ENCODE measurements at regions not wholly inside any gene's neighbourhood (a gene's known extent, or its start where the extent isn't known, plus 50 kb on each side); places are given as distances from the start of the nearest gene placed in this dataset.

DNA sequence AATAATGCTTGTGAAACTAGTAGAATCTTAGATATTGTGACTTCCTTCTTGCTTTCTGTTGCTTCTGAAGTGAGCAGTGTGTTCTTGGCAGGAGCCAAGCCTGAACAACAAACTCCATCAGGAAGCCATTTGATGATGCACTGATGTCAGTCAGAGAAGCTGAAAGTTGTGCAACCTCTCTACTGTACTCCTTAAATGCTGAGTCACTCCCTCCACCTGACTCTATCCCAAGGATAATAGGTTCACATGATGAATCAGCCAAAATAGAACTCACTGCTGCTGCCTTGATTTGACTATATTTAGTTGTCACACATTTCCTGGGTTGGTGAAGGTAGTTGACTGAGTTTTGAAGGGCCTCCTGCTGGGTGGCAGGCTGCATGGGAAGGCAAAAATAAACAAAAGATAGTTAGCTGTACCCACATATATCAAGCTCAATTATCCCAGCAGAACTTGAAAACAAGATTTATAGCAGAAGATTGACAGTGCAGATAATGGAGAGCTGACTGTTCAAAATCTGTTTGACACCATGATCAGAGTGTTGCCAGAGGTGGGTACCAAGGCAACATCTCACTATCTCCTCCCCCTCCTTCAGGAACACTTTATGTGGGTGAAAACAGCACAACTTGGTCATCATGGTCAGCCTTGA, 328.4 kb upstream of the DPH6 start:
- Mint-ChIP-seq H3K9me3 (peaks cover 9% of the 10 kb centered on the region), H3K4me3 (no peak overlapping the region), H3K4me1 (ENCODE audit: low read depth) (no peaks in the 10 kb centered on the region), H3K36me3 (ENCODE audit: insufficient read depth) (no peaks in the 10 kb centered on the region), H3K27me3 (ENCODE audit: low read depth) (no peaks in the 10 kb centered on the region)
- no peak for DNase-seq
- no peak for ATAC-seq

DNA sequence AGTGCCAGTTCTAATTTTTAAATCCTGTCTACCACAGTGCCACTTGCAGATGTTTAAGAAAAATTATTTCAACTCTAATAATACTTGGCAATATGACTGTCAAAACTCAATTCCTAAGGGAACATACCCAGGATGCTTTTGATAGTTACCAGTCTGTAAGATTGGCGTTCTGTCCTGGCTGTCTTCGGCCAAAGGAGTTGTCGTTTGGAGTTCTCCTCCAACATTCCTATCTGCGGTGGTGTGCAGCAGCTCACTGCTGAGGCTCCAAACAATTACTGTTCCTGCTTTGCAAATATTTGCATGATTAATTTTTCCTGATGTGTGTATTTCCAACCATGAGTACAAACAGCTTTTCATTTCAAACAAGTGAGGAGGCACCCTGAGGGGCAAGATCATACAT, 330.8 kb upstream of the DPH6 start:
- no peaks in the 10 kb centered on the region for H3K36me3 Mint-ChIP-seq (ENCODE audit: insufficient read depth)
- H3K4me3 Mint-ChIP-seq, result no peak overlapping the region

DNA sequence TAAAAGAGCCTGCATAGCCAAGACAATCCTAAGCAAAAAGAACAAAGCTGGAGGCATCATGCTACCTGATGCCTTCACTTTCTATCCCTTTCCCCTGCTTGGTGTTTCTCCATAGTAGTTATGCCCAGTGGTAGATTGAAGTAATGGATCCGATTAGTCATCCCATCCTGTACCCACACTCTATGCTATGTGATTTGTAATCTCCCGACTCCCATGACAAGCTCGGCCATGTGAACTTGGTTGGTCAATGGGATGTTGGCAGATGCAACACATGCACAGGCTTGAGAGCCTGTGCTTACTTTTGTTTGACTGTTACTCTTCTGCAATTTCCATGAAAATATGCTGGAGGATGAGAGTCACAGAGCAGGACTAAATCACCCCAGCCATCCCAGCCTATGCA, 334.9 kb upstream of the DPH6 start:
- no peaks in the 10 kb centered on the region for H3K36me3 Mint-ChIP-seq (ENCODE audit: insufficient read depth)
- ATAC-seq (no peak), DNase-seq (no peak)
- peaks cover 12% of the 10 kb centered on the region for H3K9me3 Mint-ChIP-seq
- H3K4me1 Mint-ChIP-seq (ENCODE audit: low read depth), result no peaks in the 10 kb centered on the region
- H3K4me3 Mint-ChIP-seq, result no peak overlapping the region
- no peaks in the 10 kb centered on the region for H3K27me3 Mint-ChIP-seq (ENCODE audit: low read depth)

More for the DNA sequence above, 330.8 kb upstream of the DPH6 start:
- ATAC-seq (no peak), DNase-seq (no peak)
- H3K27me3 Mint-ChIP-seq (ENCODE audit: low read depth), result no peaks in the 10 kb centered on the region
- no peaks in the 10 kb centered on the region for H3K4me1 Mint-ChIP-seq (ENCODE audit: low read depth)
- peaks cover 12% of the 10 kb centered on the region for H3K9me3 Mint-ChIP-seq

DNA sequence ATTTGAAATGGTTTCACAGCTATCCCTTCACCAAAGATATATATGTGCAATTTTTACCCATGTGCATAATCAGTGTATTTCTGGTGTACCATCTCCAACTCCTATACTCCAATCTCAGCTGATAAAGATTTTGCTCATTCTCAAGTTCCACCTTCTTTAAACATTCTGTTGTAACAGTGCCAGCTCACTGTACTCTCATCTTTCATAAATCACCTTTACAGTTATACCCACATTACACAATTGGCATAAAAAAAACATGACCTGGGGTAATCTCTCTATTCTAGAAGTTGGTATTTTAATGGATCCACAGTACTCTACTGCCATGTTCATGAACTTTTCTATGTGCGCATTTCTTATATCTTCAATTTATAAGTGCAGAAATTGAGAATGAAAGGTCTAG, 339.9 kb upstream of the DPH6 start:
- no peaks in the 10 kb centered on the region for H3K27me3 Mint-ChIP-seq (ENCODE audit: low read depth)
- H3K9me3 Mint-ChIP-seq, result no peaks in the 10 kb centered on the region
- H3K4me1 Mint-ChIP-seq (ENCODE audit: low read depth), result no peaks in the 10 kb centered on the region
- no peak for ATAC-seq
- no peaks in the 10 kb centered on the region for H3K36me3 Mint-ChIP-seq (ENCODE audit: insufficient read depth)
- DNase-seq, result no peak
- H3K4me3 Mint-ChIP-seq, result no peak overlapping the region

DNA sequence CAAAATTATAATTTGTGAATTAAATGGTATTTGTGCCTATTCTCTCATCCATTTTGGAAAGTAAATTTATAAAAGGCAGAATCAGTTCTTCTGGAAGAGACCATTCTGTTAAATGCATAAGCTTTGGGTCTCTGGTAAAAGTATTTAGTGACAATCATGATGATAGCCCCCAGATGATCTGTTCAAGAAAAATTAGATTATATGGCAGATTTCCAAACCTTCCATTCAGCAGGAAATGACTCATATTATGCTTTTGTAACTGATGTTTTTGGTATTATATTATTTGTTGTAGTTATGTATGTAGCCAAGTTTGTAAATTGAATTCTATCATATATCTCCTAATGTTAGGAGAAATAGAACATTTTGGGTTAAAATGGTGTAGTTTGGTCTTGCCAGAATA, 340.8 kb upstream of the DPH6 start:
- H3K27me3 Mint-ChIP-seq (ENCODE audit: low read depth), result no peaks in the 10 kb centered on the region

DNA sequence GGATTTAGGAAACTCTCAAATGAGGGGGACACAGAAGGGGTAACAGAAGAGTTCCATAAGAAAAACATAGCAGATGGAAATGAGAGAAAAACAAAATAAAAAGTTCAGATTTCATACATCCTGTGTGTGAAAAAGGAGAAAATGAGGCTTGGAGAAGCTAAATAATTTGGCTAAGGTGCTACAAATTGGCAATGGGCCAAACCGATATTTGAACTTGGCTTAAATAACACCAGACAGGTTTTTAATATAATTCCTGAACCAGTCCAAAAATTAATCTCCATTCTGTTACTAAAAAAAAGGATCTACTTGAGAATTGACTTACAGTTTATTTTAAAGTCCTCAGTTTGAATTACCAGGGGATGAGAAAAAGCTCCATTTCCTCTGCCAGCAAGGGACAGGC, 342.9 kb upstream of the DPH6 start:
- H3K36me3 Mint-ChIP-seq (ENCODE audit: insufficient read depth), result no peaks in the 10 kb centered on the region
- no peaks in the 10 kb centered on the region for H3K27me3 Mint-ChIP-seq (ENCODE audit: low read depth)
- H3K4me3 Mint-ChIP-seq, result no peak overlapping the region
- H3K4me1 Mint-ChIP-seq (ENCODE audit: low read depth), result no peaks in the 10 kb centered on the region
- no peaks in the 10 kb centered on the region for H3K9me3 Mint-ChIP-seq
- DNase-seq (no peak), ATAC-seq (no peak)

More for the DNA sequence above, 340.8 kb upstream of the DPH6 start:
- Mint-ChIP-seq H3K4me1 (ENCODE audit: low read depth) (no peaks in the 10 kb centered on the region), H3K9me3 (no peaks in the 10 kb centered on the region), H3K36me3 (ENCODE audit: insufficient read depth) (no peaks in the 10 kb centered on the region), H3K4me3 (no peak overlapping the region)
- no peak for DNase-seq
- no peak for ATAC-seq

DNA sequence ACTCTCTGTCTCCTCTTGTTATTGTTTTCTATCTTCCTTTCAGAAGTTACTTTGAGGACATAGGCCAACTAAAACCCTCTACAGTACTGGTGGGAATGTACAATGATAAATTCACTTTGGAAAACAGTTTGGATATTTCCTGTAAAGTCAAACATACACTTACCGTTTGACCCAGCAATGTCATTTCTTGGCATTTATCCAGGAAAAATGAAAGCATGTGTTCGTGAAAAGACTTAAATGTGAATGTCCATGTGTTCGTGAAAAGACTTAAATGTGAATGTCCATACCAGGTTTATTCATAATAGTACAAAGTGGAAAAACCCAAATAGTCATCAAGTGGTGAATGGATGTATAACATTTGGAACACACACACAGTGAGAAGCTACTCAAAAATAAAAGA, 361.5 kb upstream of the DPH6 start:
- no peaks in the 10 kb centered on the region for H3K36me3 Mint-ChIP-seq (ENCODE audit: insufficient read depth)
- H3K4me1 Mint-ChIP-seq (ENCODE audit: low read depth), result no peaks in the 10 kb centered on the region
- H3K27me3 Mint-ChIP-seq (ENCODE audit: low read depth), result no peaks in the 10 kb centered on the region
- DNase-seq (no peak), ATAC-seq (no peak)
- H3K9me3 Mint-ChIP-seq, result no peaks in the 10 kb centered on the region
- no peak overlapping the region for H3K4me3 Mint-ChIP-seq

DNA sequence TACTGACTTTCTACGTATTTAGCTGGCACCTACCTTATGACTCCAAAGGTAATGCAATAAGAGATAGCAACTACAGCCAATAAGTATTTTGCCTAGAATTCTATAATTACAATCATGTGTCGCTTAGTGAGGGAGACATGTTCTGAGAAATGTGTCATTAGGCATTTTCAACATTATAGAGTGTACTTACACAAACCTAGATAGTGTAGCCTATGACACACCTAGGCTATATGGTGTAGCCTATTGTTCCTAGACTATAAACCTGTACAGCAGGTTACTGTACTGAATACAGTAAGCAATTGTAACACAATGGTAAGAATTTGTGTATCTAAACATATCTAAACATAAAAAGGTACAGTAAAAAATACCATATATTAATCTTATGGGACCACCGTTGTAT, 363.4 kb upstream of the DPH6 start:
- ATAC-seq, result no peak
- Mint-ChIP-seq H3K36me3 (ENCODE audit: insufficient read depth) (no peaks in the 10 kb centered on the region), H3K4me3 (no peak overlapping the region), H3K27me3 (ENCODE audit: low read depth) (no peaks in the 10 kb centered on the region), H3K4me1 (ENCODE audit: low read depth) (no peaks in the 10 kb centered on the region), H3K9me3 (peaks cover 2% of the 10 kb centered on the region)
- DNase-seq, result no peak

DNA sequence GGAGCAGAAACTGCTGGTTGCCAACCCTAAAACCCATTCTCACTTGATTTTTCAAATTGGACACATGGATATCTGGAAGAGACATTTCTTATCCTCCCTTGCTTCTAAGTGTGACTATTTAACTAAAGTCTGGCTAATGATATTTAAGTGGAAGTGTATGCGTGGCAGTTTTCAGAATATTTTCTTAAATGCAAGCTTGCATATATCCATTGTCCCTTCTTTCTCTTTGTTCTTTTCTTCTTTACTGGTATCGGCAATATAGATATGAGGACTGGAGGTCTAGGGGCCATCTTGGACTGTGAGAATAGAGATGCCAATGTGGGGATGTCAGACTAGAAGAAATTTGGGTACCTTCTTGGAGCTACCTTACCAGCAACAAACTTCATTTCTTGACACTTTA, 364.3 kb upstream of the DPH6 start:
- H3K4me1 Mint-ChIP-seq (ENCODE audit: low read depth), result no peaks in the 10 kb centered on the region
- H3K4me3 Mint-ChIP-seq, result no peak overlapping the region
- no peaks in the 10 kb centered on the region for H3K36me3 Mint-ChIP-seq (ENCODE audit: insufficient read depth)
- ATAC-seq, result no peak
- DNase-seq, result no peak
- H3K27me3 Mint-ChIP-seq (ENCODE audit: low read depth), result no peaks in the 10 kb centered on the region
- peaks cover 10% of the 10 kb centered on the region for H3K9me3 Mint-ChIP-seq

DNA sequence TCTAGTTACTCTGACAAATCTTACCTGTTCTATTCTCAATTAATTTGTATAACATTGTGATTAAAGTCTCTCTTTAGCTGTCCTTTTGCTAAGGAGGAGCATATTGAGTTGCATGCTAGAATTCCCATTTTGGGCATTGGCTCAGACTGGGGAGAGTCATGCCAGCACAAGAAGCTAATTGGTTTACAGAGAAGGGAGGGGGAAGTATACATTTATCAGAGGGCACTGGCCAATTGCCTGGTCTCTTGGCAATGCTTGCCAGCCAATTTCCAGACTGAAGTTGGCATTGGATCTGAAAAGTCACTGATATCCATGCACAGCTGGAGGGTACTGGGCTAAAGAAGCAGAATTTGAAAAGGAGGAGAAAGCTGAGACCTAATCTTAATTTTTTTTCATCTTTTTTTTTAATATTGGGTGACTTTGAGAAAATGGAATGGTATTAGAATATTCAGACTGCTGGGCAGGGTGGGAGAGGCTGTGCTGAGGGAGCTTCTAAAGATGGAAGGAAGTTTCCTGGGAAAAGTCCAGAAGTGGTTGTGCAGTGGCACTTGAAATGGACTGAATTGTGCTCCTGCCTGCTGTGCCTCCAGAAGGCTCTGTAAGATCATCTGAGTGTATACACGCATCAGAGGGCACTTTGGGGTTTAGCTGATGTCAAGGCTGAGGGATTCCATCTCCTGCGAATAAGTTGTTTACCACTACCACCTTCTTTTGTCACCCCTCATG, 365.2 kb upstream of the DPH6 start:
- no peak for DNase-seq
- Mint-ChIP-seq H3K36me3 (ENCODE audit: insufficient read depth) (no peaks in the 10 kb centered on the region), H3K27me3 (ENCODE audit: low read depth) (no peaks in the 10 kb centered on the region), H3K4me3 (no peak overlapping the region), H3K4me1 (ENCODE audit: low read depth) (no peaks in the 10 kb centered on the region), H3K9me3 (peaks cover 12% of the 10 kb centered on the region)
- ATAC-seq, result no peak

DNA sequence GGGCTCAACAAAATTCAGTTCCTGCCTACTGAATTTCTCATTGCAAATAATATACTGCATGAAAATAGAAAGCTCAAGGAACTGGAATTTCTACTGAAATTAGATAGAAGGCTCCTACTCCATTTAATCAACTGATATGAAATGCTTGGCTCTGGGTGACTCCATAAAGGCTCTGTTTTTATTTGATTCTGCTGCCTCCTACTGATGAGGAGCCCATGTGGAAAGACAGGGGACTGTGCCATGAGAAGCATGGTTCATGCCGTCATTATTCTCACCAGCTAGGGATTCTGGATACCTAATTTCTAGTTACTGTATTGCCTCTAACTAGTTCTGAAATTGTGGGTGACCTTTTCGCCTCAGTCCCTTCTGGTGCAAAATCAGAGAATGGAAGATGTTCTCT, 366.2 kb upstream of the DPH6 start:
- Mint-ChIP-seq H3K27me3 (ENCODE audit: low read depth) (no peaks in the 10 kb centered on the region), H3K9me3 (peaks cover 13% of the 10 kb centered on the region), H3K4me1 (ENCODE audit: low read depth) (no peaks in the 10 kb centered on the region), H3K36me3 (ENCODE audit: insufficient read depth) (no peaks in the 10 kb centered on the region), H3K4me3 (no peak overlapping the region)
- ATAC-seq (no peak), DNase-seq (no peak)

DNA sequence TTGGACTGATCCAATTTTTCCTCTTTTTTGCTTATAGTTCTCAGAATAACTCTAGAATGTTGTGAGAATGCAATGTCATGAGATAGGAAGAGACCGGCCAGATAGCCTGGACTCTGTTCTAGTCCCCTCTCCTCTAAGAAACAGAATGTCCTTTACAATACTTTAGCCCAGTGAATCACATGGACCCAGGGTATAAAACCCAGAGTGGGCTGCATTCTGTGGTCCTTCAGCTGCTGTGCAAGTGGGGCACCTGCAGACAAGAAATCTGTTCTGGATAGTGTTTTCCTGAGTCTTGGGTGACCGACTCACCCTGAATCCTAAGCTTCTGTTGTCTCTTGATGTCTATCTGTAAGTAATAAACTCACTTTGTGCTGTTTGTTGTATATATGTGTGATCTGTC, 368.6 kb upstream of the DPH6 start:
- no peak for ATAC-seq
- Mint-ChIP-seq H3K36me3 (ENCODE audit: insufficient read depth) (no peaks in the 10 kb centered on the region), H3K27me3 (ENCODE audit: low read depth) (no peaks in the 10 kb centered on the region), H3K9me3 (peaks cover 22% of the 10 kb centered on the region), H3K4me1 (ENCODE audit: low read depth) (no peaks in the 10 kb centered on the region), H3K4me3 (no peak overlapping the region)
- DNase-seq, result no peak

DNA sequence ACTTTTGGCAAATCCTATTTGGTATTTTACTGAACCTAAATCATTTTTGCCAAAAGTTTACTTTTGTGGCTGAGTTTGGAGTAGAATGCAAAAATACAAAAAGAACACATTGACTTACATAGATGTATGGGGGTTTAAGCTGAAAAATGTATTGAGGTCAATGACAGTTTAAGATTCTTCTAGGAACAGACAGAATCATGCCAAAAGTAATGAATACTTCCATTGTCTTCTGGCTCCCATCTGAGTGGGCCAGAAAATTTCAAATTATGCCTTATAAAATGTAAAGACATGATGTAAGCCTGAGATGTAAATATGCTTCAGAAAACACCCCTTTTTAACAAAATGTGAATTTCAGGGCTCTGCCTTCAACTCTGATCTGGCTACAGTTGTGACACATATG, 375.1 kb upstream of the DPH6 start:
- peaks cover 9% of the 10 kb centered on the region for H3K9me3 Mint-ChIP-seq
- DNase-seq (no peak), ATAC-seq (no peak)
- H3K4me1 Mint-ChIP-seq (ENCODE audit: low read depth), result no peaks in the 10 kb centered on the region
- H3K4me3 Mint-ChIP-seq, result no peak overlapping the region
- no peaks in the 10 kb centered on the region for H3K36me3 Mint-ChIP-seq (ENCODE audit: insufficient read depth)
- H3K27me3 Mint-ChIP-seq (ENCODE audit: low read depth), result no peaks in the 10 kb centered on the region

DNA sequence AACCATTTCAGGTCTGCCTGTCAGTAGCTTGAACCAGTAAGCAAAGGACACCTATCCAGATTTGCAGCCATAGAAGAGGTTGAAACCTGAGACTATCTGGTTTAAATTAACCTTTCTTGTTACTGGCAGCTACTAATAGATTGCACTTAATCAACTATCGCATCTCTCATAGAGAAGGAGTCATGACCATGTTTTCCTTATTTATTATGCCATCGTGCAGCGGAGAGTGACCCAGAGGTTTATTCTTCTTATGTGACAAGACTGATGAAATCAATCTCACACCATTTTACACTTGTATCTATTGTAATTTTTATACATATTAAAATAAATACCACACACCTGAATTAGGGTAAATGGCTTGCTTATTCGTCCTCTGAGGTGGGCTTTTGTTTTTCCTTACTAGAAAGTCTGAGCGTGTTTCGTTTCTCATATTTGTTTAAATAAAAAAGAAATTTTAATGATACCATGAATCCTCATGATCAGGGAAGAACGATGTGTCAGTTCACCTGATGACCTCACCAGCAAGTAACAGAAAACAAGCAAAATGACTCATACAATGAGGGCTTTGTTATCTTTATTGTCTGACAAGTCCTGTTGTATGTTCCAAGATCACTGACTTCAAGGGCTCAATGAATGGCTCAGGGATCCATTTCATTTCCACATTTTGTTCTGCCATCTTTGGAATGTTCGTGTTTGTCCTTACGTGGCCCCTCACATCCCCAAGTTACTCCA, 379.5 kb upstream of the DPH6 start:
- H3K4me3 Mint-ChIP-seq, result no peak overlapping the region
- H3K4me1 Mint-ChIP-seq (ENCODE audit: low read depth), result no peaks in the 10 kb centered on the region
- no peaks in the 10 kb centered on the region for H3K27me3 Mint-ChIP-seq (ENCODE audit: low read depth)
- H3K9me3 Mint-ChIP-seq, result no peaks in the 10 kb centered on the region
- DNase-seq (no peak), ATAC-seq (no peak)
- no peaks in the 10 kb centered on the region for H3K36me3 Mint-ChIP-seq (ENCODE audit: insufficient read depth)

DNA sequence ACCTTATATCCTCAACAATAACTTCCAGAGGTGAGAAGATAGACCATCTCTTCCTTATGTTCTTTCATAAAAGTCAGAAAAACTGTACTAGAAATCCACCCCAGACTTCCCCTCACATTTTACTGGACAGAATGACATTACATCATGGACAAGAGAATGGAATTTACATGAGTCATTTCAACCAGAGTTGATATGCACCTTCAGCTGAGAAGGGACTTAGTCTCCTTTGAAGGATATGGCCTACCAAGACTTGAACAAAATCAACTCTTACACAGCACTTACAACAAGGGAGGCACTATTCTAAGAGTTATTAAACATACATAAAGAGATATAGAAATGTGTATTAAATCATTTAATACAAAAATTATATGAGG, 380.0 kb upstream of the DPH6 start:
- ATAC-seq (no peak), DNase-seq (no peak)
- H3K9me3 Mint-ChIP-seq, result no peaks in the 10 kb centered on the region
- no peaks in the 10 kb centered on the region for H3K27me3 Mint-ChIP-seq (ENCODE audit: low read depth)
- H3K4me1 Mint-ChIP-seq (ENCODE audit: low read depth), result no peaks in the 10 kb centered on the region
- no peak overlapping the region for H3K4me3 Mint-ChIP-seq
- no peaks in the 10 kb centered on the region for H3K36me3 Mint-ChIP-seq (ENCODE audit: insufficient read depth)

All from activated T-cell treated with anti-CD3 and anti-CD28 coated beads, Interleukin-2, amount 50 U/mL, for 4 hours (primary cell).